ENCODE measurements at regions not wholly inside any gene's neighbourhood (a gene's known extent, or its start where the extent isn't known, plus 50 kb on each side); places are given as distances from the start of the nearest gene placed in this dataset.

- intact Hi-C loops (cut with DNase I): no loop called here
These were observed 142.3 kb upstream of the RGPD4 start for GRCh38 chr2:107684421-107684820.

GRCh38 chr2:107685421-107685986 is 141.2 kb upstream of the RGPD4 start:
- DNase-seq (ENCODE audit: extremely low spot score): no peak
- H3K4me1 ChIP-seq: no peaks in the 10 kb centered on the region
- WGBS: 76% methylated on average over 3 of the region's 3 CpGs
- no peak overlapping the region for H3K4me3 ChIP-seq
- H3K27ac ChIP-seq (replicated peaks in 1 of 4): no peak overlapping the region
- H3K27me3 ChIP-seq: peaks cover 0 to 3% (median 0%) of the 10 kb centered on the region in 4 donors
- intact Hi-C loops (cut with DNase I): no loop called here
- no peaks in the 10 kb centered on the region for H3K36me3 ChIP-seq
- H3K9me3 ChIP-seq: no peaks in the 10 kb centered on the region
- TF ChIP-seq POLR2A (IDR thresholded peaks at IDR 0.05; ENCODE audit: low read depth): no peak
- no peak for TF ChIP-seq POLR2AphosphoS5 (IDR thresholded peaks at IDR 0.05)
- no peak for TF ChIP-seq EP300 (IDR thresholded peaks at IDR 0.05)
- TF ChIP-seq CTCF (IDR thresholded peaks at IDR 0.05): no peak

More at GRCh38 chr2:107684421-107684820, 142.3 kb upstream of the RGPD4 start:
- WGBS: 54% methylated on average over 4 of the region's 4 CpGs
- Histone ChIP-seq H3K27ac (replicated peaks in 1 of 4) (no peak overlapping the region), H3K36me3 (no peaks in the 10 kb centered on the region), H3K27me3 (peaks cover 0 to 3% (median 0%) of the 10 kb centered on the region in 4 donors), H3K4me3 (no peak overlapping the region), H3K9me3 (no peaks in the 10 kb centered on the region), H3K4me1 (no peaks in the 10 kb centered on the region)
- TF ChIP-seq POLR2AphosphoS5 (IDR thresholded peaks at IDR 0.05) (no peak), CTCF (IDR thresholded peaks at IDR 0.05) (no peak), EP300 (IDR thresholded peaks at IDR 0.05) (no peak), POLR2A (IDR thresholded peaks at IDR 0.05; ENCODE audit: low read depth) (no peak)
- no peak for DNase-seq (ENCODE audit: extremely low spot score)

GRCh38 chr2:107687073-107687472 is 139.6 kb upstream of the RGPD4 start:
- Histone ChIP-seq H3K27me3 (peaks cover 0 to 3% (median 0%) of the 10 kb centered on the region in 4 donors), H3K36me3 (no peaks in the 10 kb centered on the region), H3K4me1 (no peaks in the 10 kb centered on the region), H3K4me3 (no peak overlapping the region), H3K9me3 (no peaks in the 10 kb centered on the region), H3K27ac (replicated peaks in 1 of 4) (no peak overlapping the region)
- intact Hi-C loops (cut with DNase I): no loop called here
- no peak for DNase-seq (ENCODE audit: extremely low spot score)
- TF ChIP-seq POLR2A (IDR thresholded peaks at IDR 0.05; ENCODE audit: low read depth): no peak
- TF ChIP-seq EP300 (IDR thresholded peaks at IDR 0.05): no peak
- no peak for TF ChIP-seq CTCF (IDR thresholded peaks at IDR 0.05)
- no peak for TF ChIP-seq POLR2AphosphoS5 (IDR thresholded peaks at IDR 0.05)
- WGBS: 51% methylated on average over 6 of the region's 6 CpGs

- WGBS: 83% methylated on average over 5 of the region's 5 CpGs
- no peaks in the 10 kb centered on the region for H3K9me3 ChIP-seq
- no peaks in the 10 kb centered on the region for H3K4me1 ChIP-seq
- no peak overlapping the region for H3K4me3 ChIP-seq
- TF ChIP-seq CTCF (IDR thresholded peaks at IDR 0.05) (no peak), EP300 (IDR thresholded peaks at IDR 0.05) (no peak), POLR2A (IDR thresholded peaks at IDR 0.05; ENCODE audit: low read depth) (no peak), POLR2AphosphoS5 (IDR thresholded peaks at IDR 0.05) (no peak)
- no peak for DNase-seq (ENCODE audit: extremely low spot score)
- H3K27ac ChIP-seq (replicated peaks in 1 of 4): no peak overlapping the region
- H3K36me3 ChIP-seq: no peaks in the 10 kb centered on the region
- H3K27me3 ChIP-seq: peaks cover 0 to 3% (median 0%) of the 10 kb centered on the region in 4 donors
- intact Hi-C loops (cut with DNase I): no loop called here
These were observed 138.6 kb upstream of the RGPD4 start for GRCh38 chr2:107688135-107688534.

- intact Hi-C loops (cut with DNase I): no loop called here
- no peak overlapping the region for H3K4me3 ChIP-seq
- WGBS: 80% methylated on average over 3 of the region's 3 CpGs
These were observed 133.1 kb upstream of the RGPD4 start for GRCh38 chr2:107693604-107694003.

More at GRCh38 chr2:107693604-107694003, 133.1 kb upstream of the RGPD4 start:
- Histone ChIP-seq H3K27ac (replicated peaks in 1 of 4) (no peak overlapping the region), H3K9me3 (no peaks in the 10 kb centered on the region), H3K36me3 (no peaks in the 10 kb centered on the region), H3K27me3 (no peaks in the 10 kb centered on the region), H3K4me1 (no peaks in the 10 kb centered on the region)
- DNase-seq (ENCODE audit: extremely low spot score): no peak
- TF ChIP-seq POLR2A (IDR thresholded peaks at IDR 0.05; ENCODE audit: low read depth) (no peak), POLR2AphosphoS5 (IDR thresholded peaks at IDR 0.05) (no peak), CTCF (IDR thresholded peaks at IDR 0.05) (no peak), EP300 (IDR thresholded peaks at IDR 0.05) (no peak)

Measured in esophagus muscularis mucosa (tissue), 4 donors.